ENCODE measurements at regions not wholly inside any gene's neighbourhood (a gene's known extent, or its start where the extent isn't known, plus 50 kb on each side); places are given as distances from the start of the nearest gene placed in this dataset.
"Not testable (repeated sequence)": the region's sequence is repeated elsewhere in the genome, so short reads cannot be mapped to it uniquely, and the experiment has no call there.

DNA sequence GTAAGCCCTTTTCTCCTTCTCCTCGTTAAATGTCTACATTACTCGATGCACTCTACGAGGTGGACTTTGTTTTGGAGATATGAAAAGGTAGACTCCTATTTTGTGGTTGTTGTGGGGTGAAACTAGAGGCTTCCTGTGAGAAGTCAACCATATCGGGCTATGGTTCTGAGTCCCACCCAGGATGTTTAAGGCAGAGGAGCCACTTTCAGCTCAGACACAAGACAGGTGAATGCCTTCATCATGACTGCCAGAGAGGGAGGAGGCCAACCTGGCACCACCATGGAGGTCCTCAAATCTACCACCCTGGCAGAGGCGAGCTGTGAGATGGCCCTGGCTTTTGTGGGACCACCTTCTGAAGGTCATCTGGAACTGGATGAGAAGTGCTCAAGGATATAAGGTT, 154.4 kb upstream of the KLF3 start:
- no peak overlapping the region for H3K27ac ChIP-seq (ENCODE audit: low read depth, low read length)
- WGBS, 3 donors: 80 to 91% (median 86%) methylated on average over 5 of the region's 5 CpGs

DNA sequence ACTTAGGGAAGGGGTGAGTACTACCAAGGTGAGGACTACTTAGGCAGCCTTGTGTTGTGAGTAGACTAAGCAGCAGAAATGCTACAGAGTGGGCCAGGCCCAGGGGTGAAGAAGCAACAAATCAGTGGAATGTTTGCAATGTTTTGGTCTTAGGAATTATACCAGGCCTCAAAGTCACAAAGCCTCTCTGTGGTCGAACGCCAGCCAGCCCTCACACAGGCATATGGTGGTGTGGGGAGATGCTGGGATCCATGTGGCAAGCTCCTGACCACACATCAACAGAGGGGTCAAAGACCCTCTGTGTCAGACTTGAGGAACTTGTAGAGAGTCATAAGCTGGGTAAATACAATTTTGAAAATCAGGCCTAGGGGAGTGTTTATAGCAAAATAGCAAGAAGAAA, 153.8 kb upstream of the KLF3 start:
- 95 to 98% (median 97%) methylated on average over 2 of the region's 2 CpGs for WGBS, 3 donors
- H3K27ac ChIP-seq (ENCODE audit: low read depth, low read length): no peak overlapping the region

DNA sequence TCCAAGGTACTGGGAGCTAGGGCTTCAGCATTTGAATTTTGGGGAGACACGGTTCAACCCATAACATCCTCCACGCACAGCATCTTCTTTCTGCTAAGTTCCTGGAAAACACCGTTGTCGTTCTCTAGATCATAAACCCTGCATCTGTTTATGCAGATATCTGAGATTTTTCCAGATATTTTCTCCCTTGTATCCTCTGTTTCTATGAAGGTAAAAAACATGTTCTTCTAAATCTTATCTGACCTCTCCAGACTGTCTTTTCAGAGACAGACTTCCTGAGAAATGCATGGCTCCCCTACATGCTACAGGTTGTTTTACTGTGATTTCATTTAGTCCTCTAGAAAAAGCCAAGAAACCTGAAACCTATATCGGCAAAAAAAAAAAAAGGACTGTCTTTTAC, 152.3 kb upstream of the KLF3 start:
- WGBS, 3 donors: 67 to 79% (median 74%) methylated on average over 5 of the region's 5 CpGs
- H3K27ac ChIP-seq (ENCODE audit: low read depth, low read length): no peak overlapping the region

DNA sequence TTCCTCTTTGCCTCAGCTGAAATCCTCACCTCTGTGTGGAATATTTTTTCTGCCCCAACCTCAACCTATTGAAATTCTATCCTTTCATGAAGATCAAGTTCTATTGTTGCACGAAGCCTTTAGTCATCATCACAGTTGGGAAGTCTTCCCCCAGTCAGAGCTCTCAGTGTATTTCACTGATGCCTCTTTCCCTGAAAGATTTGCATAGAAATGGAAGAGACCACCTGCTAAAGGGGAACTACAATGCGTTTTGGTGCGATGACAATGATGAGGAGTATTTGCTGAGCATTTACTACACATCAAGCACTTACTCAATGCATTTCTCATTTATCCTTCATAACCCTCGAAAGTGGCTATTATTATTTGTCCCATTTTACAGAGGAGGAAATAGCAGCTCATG, 151.2 kb upstream of the KLF3 start:
- no peak overlapping the region for H3K27ac ChIP-seq (ENCODE audit: low read depth, low read length)
- 88 to 93% (median 92%) methylated on average over 4 of the region's 4 CpGs for WGBS, 3 donors

DNA sequence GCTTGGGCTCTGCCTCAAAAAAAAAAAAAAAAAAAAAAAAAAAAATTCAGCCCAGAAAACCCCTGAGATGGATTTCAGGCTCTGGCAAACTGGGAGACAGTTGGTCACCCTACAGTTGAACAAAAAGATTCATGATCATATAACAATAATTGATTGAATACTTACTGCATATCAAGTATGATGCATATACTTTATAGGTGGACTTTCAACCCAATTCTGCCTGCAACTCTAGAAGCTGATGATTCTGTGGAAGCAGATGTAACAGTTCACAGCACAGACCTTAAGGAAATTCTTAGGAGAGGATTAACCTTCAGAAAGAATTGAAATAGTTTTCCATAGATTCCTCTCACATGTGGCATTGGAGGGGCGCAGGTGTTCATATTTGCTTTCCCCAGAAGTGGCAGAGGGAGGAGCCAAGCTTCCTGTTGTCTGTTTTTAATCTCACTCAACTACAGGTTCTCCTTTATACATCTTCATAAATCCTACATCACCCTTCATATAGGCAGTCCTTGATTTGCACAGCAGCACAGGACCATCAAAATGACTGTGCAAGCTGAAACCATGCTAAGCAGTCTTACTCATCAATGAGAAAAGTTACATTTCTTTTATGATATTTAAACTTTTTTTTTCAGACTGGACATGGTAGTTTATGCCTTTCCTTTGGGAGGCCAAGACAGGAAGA, 149.4 kb upstream of the KLF3 start:
- WGBS, 3 donors: 56 to 100% (median 96%) methylated on average over 1 of the region's 1 CpG
- no peak overlapping the region for H3K27ac ChIP-seq (ENCODE audit: low read depth, low read length)

DNA sequence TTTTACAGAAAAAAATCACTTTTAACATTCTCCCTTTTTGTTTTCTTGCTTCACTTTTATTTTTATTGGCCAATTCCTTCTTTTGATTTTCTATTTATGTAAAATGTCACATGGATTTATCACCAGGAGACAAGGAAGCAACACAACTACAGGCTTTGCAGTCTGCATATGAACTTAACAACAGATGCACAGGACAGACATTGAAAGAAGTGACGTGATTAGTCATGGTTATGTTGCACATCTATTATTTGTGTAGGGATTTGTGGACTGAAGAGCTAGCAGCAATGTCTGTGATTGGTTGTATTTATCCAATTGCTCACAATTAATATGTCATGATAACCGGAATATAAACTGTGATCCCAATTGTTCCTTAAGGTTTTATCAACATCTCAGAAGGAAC, 147.8 kb upstream of the KLF3 start:
- H3K27ac ChIP-seq (ENCODE audit: low read depth, low read length): no peak overlapping the region
- 46 to 49% (median 48%) methylated on average over 2 of the region's 2 CpGs for WGBS, 3 donors

DNA sequence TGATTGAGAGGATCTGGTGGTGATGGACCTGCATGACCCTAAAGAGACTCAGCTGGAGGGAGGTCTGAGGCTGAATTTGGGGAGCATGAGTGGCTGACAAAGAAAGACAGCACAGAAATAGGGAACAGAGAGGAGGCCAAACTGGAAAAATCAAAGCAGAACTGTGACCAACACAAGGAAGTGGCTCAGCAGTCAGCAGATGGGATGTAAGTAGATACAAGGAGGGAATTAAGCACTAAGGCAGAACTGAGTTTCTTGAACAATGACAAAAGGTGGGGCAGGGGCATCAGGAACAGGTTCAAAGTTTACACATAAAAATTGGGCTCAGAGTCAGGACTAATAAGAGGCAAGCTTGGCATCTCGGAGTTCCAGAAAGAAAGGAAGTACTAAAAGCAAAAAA, 144.3 kb upstream of the KLF3 start:
- 63 to 94% (median 70%) methylated on average over 1 of the region's 1 CpG for WGBS, 3 donors
- no peak overlapping the region for H3K27ac ChIP-seq (ENCODE audit: low read depth, low read length)

DNA sequence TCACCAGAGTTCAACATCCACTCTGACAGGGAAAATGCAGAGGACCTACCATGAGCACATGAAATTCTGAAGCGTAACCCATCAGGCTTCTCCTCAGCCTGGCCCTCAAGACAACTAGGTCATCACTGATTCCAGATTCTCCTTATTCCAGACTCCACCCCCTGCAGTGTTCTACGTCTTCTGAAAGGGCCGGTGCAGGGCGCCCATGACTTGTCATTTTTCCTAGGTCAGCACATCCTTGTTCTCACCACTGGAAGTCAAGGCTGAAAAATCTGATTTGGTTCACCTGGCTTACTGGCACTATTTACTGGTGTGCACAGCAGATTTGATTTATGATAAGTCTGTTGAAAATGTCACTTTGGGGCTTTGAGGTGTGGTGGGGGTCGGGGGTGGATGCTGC, 140.9 kb upstream of the KLF3 start:
- H3K27ac ChIP-seq (ENCODE audit: low read depth, low read length): no peak overlapping the region
- 73 to 80% (median 75%) methylated on average over 5 of the region's 5 CpGs for WGBS, 3 donors

DNA sequence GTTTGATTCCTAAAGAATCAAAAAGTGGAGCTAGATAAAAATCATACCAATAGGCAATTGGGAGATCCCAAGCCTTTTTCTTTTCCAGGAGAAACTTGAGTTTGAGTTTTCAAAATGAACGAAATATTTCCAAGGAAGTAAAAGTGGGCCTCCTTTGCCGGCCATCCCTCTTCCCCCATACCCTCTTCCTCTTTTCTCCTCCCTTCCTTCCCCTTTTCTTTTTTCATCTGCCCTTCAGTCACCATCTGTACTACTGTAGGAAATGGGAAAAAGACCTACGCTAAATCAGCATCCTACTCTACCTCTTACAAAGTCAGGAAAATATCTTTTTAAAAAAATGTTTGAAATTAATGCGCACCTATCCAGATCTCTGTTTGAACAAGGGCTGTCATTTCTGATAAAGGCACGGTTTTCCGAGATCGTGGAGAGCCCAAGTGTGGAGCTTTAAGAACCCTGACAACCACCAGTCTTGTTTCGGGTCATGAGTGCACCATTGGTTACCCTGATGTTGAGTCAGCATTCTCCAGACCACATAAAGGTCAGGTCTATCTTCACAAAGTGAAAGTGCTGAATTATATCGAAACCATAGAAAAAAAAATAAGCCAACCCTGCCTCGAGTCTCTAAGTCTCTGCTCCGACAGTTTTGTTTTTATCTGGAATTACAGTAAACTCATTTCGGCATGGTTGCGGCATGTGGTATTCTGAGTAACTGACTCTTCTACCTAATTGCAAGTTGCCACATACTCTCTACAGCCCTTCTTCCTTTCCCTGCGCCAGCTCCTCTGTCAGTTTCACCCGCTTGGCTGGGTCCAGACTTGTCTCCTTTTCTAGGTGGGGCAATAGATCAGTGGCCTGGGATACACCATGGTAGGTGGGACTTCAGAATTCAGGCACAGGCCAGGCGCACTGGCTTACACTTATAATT, 140.2 kb upstream of the KLF3 start:
- WGBS, 3 donors: 67 to 82% (median 68%) methylated on average over 16 of the region's 16 CpGs
- no peak overlapping the region for H3K27ac ChIP-seq (ENCODE audit: low read depth, low read length)

DNA sequence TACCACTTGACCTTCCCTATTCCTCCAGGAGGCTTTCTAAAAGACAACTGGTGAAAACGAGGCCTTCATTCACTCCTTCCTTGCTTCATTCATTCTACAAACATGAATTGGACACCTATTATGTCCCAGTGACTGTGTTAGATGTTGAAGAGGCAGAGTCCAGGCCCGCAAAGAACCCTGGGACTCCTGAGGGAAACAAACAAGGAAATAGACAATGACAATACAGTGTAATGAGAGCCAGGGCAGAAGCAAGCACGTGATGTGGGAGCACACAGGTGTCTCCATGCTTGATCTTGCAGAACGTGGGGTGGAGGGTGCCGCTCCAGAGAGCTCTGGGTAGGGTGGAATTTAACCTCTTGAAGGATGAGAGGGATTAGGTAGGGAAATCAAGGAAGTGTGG, 137.6 kb upstream of the KLF3 start:
- H3K27ac ChIP-seq (ENCODE audit: low read depth, low read length): no peak overlapping the region
- WGBS, 3 donors: 63 to 81% (median 68%) methylated on average over 5 of the region's 5 CpGs

DNA sequence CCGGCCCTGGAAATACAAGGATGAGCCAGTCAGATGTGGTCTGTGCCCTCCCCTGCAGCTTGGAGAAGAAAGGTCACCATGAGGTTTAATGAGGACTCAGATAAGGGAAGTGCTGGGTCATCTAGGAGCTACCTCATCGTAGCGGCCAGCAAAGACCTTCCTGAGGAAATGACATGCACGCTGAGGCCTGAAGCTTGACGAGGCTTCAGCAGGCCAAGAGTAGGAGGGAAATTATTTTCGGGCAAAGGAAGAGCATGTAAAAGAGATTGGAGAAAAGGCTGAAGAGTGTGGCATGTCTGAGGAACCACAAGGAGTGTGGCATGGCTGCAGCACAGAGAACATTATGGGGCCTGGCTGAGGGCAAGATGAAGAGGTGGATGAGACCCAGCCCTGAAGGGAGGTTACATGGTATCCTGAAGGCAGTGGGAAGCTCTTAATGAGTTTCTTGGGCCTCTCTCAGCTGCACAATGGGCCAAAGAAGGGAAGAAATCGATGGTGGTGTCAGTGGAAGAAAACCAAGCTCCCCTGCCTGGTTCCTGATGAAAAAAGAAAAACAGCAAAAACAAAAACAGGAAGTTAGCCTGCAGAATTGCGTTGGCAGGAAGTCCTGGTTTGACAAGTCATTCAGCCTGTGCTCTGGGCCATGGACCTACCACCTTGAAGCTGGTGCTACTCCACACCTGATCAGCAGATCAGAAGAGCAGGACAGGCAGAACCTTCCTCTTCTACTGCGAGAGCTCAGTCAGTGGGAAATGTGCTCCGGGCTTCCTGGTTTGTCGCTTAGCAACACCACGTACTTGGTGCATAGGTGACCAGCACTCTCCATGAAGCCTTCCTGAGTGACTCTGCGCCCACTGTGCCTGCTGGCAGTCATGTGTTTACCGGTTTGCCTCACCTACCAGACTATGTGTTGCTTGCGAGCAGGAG, 134.5 kb upstream of the KLF3 start:
- H3K27ac ChIP-seq (ENCODE audit: low read depth, low read length): peak overlapping the region; percentile 70
- WGBS, 3 donors: 45 to 70% (median 51%) methylated on average over 15 of the region's 15 CpGs

DNA sequence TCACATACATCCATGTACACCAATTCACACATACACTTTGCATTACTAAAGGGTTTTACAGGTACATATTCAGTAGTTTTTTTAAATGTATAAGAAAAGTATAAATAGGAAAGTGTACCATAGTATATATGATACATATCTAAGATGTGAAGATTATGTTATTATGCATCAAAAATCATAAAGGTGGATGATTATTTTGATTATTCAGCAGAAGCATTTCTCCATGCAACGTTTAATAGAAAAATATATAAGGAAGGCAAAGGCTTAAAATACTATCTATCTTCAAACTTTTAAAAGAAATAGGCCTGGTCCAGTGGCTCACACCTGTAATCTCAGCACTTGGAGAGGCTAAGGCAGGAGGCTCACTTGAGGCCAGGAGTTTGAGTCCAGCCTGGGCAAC, 133.5 kb upstream of the KLF3 start:
- 53 to 93% (median 53%) methylated on average over 1 of the region's 1 CpG for WGBS, 3 donors
- no peak overlapping the region for H3K27ac ChIP-seq (ENCODE audit: low read depth, low read length)

DNA sequence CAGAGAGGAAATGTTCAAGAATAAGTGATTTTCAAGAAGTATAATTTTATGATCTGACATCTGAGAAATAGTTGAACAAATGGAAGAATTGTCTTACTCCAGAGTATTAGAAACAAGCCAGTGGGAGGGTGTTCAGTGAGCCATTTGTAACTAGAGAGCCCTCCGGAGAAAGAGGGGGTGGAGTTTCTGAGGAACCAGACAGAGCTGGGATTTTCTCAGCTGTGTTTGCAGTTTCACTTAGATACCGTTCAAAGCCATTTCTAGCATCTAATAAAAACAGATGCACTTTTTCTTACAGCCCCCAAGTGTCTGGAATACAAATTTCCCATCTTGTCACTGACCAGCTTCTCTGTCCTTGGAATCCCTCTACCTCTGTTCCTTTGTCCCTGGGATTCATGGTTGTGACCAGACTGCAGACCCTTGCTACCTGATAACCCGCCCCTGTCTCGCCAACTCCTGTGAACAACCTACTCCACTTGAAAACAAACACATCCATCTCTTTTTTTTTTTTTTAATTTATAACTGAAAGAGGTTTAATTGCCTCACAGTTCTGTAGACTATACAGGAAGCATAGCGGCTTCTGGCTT, 132.8 kb upstream of the KLF3 start:
- 45 to 74% (median 74%) methylated on average over 5 of the region's 5 CpGs for WGBS, 3 donors
- no peak overlapping the region for H3K27ac ChIP-seq (ENCODE audit: low read depth, low read length)

DNA sequence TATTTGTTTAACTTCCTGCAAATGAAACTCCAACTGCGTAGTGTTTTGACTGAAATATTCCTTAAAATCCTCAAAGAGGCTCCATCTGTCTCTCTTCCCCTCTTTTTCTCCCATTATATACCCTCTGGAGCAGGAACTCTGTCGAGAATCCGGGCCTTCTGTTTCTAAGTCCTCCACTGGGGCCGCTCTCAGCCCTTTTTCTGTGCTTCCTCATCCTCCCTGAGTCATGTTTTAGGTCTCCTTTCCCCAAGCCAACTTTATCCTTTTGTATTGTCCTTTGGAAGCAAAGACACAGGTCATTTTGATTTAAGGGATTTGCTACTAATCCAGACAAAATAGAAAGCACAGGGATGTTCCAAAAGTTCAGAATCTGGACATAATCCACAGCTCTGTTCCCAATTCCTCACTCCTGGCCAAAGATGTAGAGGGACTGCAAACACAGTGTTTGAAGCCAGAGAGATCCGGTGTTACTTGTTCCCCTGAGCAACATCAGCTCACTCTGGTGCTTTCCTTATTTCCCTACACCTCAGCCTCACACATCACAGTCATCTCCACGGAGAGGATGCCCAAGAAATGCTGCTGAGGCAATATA, 131.0 kb upstream of the KLF3 start:
- WGBS, 3 donors: 59 to 87% (median 61%) methylated on average over 6 of the region's 6 CpGs
- no peak overlapping the region for H3K27ac ChIP-seq (ENCODE audit: low read depth, low read length)

DNA sequence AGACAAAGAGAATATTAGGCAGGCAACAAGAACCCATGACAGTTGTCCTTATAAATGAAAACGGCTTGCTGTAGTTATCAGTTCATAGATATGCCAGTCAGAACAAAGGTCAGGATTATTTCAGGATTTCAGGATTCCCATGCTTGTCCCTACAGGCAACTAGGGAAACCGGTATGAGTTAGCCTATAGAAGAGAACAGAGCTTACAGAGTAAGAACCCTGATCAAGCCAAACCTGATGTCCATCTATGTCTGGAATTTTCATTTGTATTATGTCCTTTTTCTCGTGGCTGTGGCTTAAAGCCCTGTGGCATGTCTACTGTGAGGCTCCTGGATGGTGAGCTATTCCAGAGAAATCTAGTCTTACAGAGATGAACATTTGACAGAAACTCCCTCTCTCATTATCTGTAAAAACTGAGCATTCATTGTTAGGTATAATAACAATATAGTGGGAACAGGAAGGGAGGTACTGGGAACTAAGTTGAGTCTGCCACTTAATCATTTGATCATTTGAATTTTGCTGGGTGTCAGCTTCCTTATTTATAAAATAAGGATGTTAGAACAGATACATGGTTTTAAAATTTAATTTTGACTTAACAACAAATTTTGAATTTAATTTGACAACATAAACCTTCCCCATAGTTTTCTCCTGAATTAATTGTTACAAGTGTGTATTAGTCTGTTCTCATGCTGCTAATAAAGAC, 129.5 kb upstream of the KLF3 start:
- 52 to 78% (median 65%) methylated on average over 3 of the region's 3 CpGs for WGBS, 3 donors
- no peak overlapping the region for H3K27ac ChIP-seq (ENCODE audit: low read depth, low read length)

DNA sequence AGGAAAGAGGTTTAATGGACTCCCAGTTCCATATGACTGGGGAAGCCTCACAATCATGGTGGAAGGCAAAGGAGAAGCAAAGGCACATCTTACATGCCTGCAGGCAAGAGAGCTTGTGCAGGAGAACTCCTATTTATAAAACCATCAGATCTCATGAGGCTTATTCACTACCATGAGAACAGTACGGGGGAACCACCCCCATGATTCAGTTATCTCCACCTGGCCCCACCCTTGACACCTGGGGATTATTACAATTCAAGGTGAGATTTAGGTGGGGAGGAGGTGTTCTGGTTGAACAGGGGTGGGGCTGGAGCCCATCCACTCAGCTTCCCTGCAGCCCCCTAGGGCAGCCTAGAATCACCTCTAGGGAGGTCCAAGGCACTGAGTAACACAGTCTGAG, 128.9 kb upstream of the KLF3 start:
- not testable (repeated sequence) for H3K27ac ChIP-seq (ENCODE audit: low read depth, low read length)
- WGBS, 3 donors: 89 to 96% (median 95%) methylated on average over 1 of the region's 1 CpG

DNA sequence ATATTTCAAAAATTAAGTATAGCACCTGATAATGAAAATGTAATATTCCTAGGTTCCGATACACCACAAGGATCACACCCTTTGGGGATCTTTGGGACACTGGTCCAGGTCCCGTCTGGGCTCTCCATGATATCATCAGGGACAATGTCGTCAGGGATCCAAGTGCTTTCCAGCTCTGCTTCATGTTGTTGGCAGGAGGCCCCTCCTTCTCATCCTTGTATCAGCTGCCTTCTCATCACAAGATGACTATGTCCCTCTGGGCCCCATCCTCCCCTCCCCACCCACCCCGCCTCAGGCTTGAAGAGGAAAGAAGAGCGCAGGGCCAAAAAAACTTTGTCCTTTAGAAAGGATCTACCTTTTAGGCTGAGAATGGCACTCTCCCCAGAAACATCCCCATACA, 128.3 kb upstream of the KLF3 start:
- no peak overlapping the region for H3K27ac ChIP-seq (ENCODE audit: low read depth, low read length)
- 76 to 95% (median 82%) methylated on average over 5 of the region's 5 CpGs for WGBS, 3 donors

DNA sequence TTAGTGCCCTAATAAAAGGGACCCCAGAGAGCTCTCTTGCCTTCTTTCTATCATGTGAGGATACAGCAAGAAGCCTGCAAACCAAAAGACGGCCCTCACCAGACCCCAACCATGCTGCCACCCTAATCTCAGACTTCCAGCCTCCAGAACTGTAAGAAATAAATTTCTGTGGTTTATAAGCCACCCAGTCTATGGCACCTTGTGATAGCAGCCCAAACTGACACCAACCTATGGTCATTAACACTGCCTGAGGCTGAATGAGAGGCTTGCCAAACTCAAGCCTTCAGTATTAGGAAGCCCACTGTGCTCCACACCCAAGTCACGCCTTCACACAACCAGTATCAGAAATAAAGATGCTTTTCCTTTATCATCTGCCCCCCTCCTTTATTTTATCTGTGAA, 127.3 kb upstream of the KLF3 start:
- WGBS, 3 donors: 70 to 97% (median 95%) methylated on average over 2 of the region's 2 CpGs
- no peak overlapping the region for H3K27ac ChIP-seq (ENCODE audit: low read depth, low read length)
